SK-N-SH (cell line): ENCODE measurements at regions not wholly inside any gene's neighbourhood (a gene's known extent, or its start where the extent isn't known, plus 50 kb on each side); places are given as distances from the start of the nearest gene placed in this dataset.

Experiments
- CTCF ChIA-PET: fragments of 300-600, 350-600 bp; formaldehyde crosslinking; extraction: SDS; loops from one replicate; lab custom pipeline; 2021; lab: Yijun Ruan, JAX
- POLR2A ChIA-PET: fragments of 350-600 bp; sonication (Branson Sonifier 250); formaldehyde crosslinking; extraction: SDS; loops from one replicate; lab custom pipeline; 2020; ENCODE audit warnings: antibody characterized with exemption, inconsistent platforms; lab: Yijun Ruan, JAX
- DNase-seq: peaks from one replicate; pipeline ENCODE4 v3.0.0; 2012
- H2AFZ ChIP-seq: fragments of 200-600 bp; sonication (generic); 2 replicates; pipeline ENCODE4 v1.8.1; 2016; ENCODE audit warnings: antibody characterized with exemption, mild to moderate bottlenecking, low read depth
- H3F3A ChIP-seq: fragments of 200-600 bp; sonication (generic); replicated peaks from 2 replicates; pipeline ENCODE3; 2016; ENCODE audit warnings: antibody characterized with exemption, mild to moderate bottlenecking; ENCODE audit not compliant: insufficient read depth
- H3K27ac ChIP-seq, 2 experiments: fragments of 200-500 bp in 1 of 2; fragments of 200-600 bp in 1 of 2; sonication (Bioruptor generic) in 1 of 2; sonication (generic), shearing (Covaris generic) in 1 of 2; 2 replicates each; pipeline versions ENCODE4 v1.5.1 to v1.6.1; 2014 to 2016; ENCODE audit warnings: low read depth in 2 of 2, inconsistent platforms in 1 of 2, low read length in 1 of 2, mild to moderate bottlenecking in 1 of 2, mixed read lengths in 1 of 2
- H3K27me3 ChIP-seq: fragments of 200-600 bp; sonication (generic), shearing (Covaris generic); 2 replicates; pipeline ENCODE4 v1.6.1; 2016; ENCODE audit warnings: mixed run types; ENCODE audit not compliant: insufficient read depth
- H3K36me3 ChIP-seq, 2 experiments: fragments of 200-500 bp in 1 of 2; fragments of 200-600 bp in 1 of 2; sonication (Bioruptor generic) in 1 of 2; sonication (generic) in 1 of 2; replicated peaks in 1 of 2; 2 replicates each; pipeline versions ENCODE3 to v1.5.1; 2014 to 2016; ENCODE audit warnings: low read length in 1 of 2, mild to moderate bottlenecking in 1 of 2; ENCODE audit not compliant: insufficient read depth in 2 of 2, control insufficient read depth in 1 of 2
- H3K4me1 ChIP-seq, 2 experiments: fragments of 200-500 bp in 1 of 2; fragments of 200-600 bp in 1 of 2; sonication (Bioruptor generic) in 1 of 2; sonication (generic), shearing (Covaris generic) in 1 of 2; 2 replicates each; pipeline versions ENCODE4 v1.5.1 to v1.6.1; 2014 to 2016; ENCODE audit warnings: low read depth in 1 of 2, low read length in 1 of 2, mixed run types in 1 of 2; ENCODE audit not compliant: insufficient read depth in 2 of 2, control insufficient read depth in 1 of 2
- H3K4me2 ChIP-seq: fragments of 200-600 bp; sonication (generic), shearing (Covaris generic); 2 replicates; pipeline ENCODE4 v1.6.1; 2017; ENCODE audit warnings: mixed run types
- H3K4me3 ChIP-seq, 2 experiments: fragments of 200-500 bp in 1 of 2; fragments of 200-600 bp in 1 of 2; sonication (Bioruptor generic) in 1 of 2; sonication (generic), shearing (Covaris generic) in 1 of 2; 2 replicates each; pipeline versions ENCODE4 v1.5.1 to v1.8.1; 2014 to 2016; ENCODE audit warnings: low read depth in 2 of 2, inconsistent platforms in 1 of 2, low read length in 1 of 2, mild to moderate bottlenecking in 1 of 2, mixed read lengths in 1 of 2, moderate library complexity in 1 of 2
- H3K79me2 ChIP-seq: fragments of 200-600 bp; sonication (generic); 2 replicates; pipeline ENCODE4 v1.8.1; 2017; ENCODE audit warnings: mild to moderate bottlenecking; ENCODE audit not compliant: insufficient read depth
- H3K9ac ChIP-seq: fragments of 200-600 bp; sonication (generic); 2 replicates; pipeline ENCODE4 v1.6.1; 2017; ENCODE audit warnings: mixed run types
- H3K9me2 ChIP-seq: fragments of 200-600 bp; sonication (generic); 2 replicates; pipeline ENCODE4 v1.6.1; 2017; ENCODE audit warnings: mixed run types
- H3K9me3 ChIP-seq: fragments of 200-600 bp; sonication (generic); 2 replicates; pipeline ENCODE4 v1.6.1; 2017; ENCODE audit warnings: mixed run types, mild to moderate bottlenecking, moderate library complexity
- H4K20me1 ChIP-seq: fragments of 200-600 bp; sonication (generic); 2 replicates; pipeline ENCODE4 v1.6.1; 2017; ENCODE audit warnings: mild to moderate bottlenecking, mixed run types; ENCODE audit not compliant: insufficient read depth
- CHD2 ChIP-seq: fragments of 150-350 bp; IDR thresholded peaks from 2 replicates; pipeline ENCODE4 v1.6.1; 2018; ENCODE audit warnings: low read length; ENCODE audit not compliant: partially characterized antibody
- ELF1 ChIP-seq: IDR thresholded peaks from 2 replicates; pipeline ENCODE4 v1.4.0; 2012
- JUND ChIP-seq: IDR thresholded peaks from 2 replicates; pipeline ENCODE4 v1.4.0; 2012
- MAX ChIP-seq: IDR thresholded peaks from 2 replicates; pipeline ENCODE4 v1.4.0; 2012; ENCODE audit warnings: low read depth
- NFIC ChIP-seq: IDR thresholded peaks from 2 replicates; pipeline ENCODE4 v1.4.0; 2012; ENCODE audit warnings: borderline replicate concordance
- NRF1 ChIP-seq: IDR thresholded peaks from 2 replicates; pipeline ENCODE4 v1.6.1; 2012; ENCODE audit warnings: low read depth, mild to moderate bottlenecking, low read length
- RCOR1 ChIP-seq: fragments of 150-350 bp; IDR thresholded peaks from 2 replicates; pipeline ENCODE4 v1.6.1; 2017; ENCODE audit warnings: antibody characterized with exemption, low read length
- RXRA ChIP-seq: IDR thresholded peaks from 2 replicates; pipeline ENCODE4 v1.4.0; 2012; ENCODE audit warnings: low read depth, mild to moderate bottlenecking, borderline replicate concordance
- SIN3A ChIP-seq: IDR thresholded peaks from 2 replicates; pipeline ENCODE4 v1.6.1; 2012; ENCODE audit warnings: low read depth, mild to moderate bottlenecking, low read length, moderate library complexity, borderline replicate concordance
- YY1 ChIP-seq: IDR thresholded peaks from 2 replicates; pipeline ENCODE4 v1.4.0; 2012; ENCODE audit warnings: low read depth, mild to moderate bottlenecking
- ZBTB33 ChIP-seq: IDR thresholded peaks from 2 replicates; pipeline ENCODE4 v1.4.0; 2012; ENCODE audit warnings: low read depth, borderline replicate concordance
- WGBS: methylation state at CpG from one replicate; pipeline ENCODE4 v1.1.6; 2017; ENCODE audit warnings: low lambda C conversion rate; 5-methylcytosine and 5-hydroxymethylcytosine counted together

GRCh38 chr3:193972832-193973231, 163.1 kb upstream of the HES1 start:
- 39% methylated on average over 3 of the region's 3 CpGs for WGBS

DNA sequence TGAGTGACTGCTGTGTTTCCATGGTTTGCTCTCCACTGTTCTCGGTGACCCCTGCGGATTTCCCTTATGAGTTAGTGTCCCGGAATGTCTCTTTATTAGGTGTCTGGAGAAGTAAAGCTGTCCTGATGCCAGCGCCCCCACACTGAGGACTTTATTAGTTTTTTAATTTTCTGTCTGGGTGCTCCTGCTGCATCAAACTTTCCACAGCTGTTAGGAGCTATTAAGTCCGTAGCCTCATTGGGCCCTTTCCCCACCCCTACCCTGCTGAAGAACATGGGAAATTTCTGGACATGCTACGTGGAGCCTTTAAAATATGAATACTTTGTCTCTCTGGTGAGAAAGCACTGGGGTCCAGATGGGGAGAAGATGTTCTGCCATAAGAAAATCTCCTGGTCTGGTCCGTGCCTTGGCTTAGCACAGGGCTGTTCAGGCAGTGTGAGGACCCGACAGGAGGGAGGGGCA, 161.7 kb upstream of the HES1 start:
- no peak overlapping the region for H3K4me3 ChIP-seq
- no peaks in the 10 kb centered on the region for H3K27me3 ChIP-seq
- H3K36me3 ChIP-seq = no peaks in the 10 kb centered on the region
- H3K27ac ChIP-seq = no peak overlapping the region
- no peak overlapping the region for H2AFZ ChIP-seq
- H3K79me2 ChIP-seq = no peaks in the 10 kb centered on the region
- H3K9me2 ChIP-seq = no peaks in the 10 kb centered on the region
- TF ChIP-seq CHD2 = no peak
- TF ChIP-seq SIN3A = no peak
- TF ChIP-seq YY1 = no peak
- no peak for TF ChIP-seq NFIC
- no peak for TF ChIP-seq NRF1
- TF ChIP-seq ZBTB33 = no peak
- H3K9me3 ChIP-seq = no peaks in the 10 kb centered on the region
- WGBS = 58% methylated on average over 7 of the region's 8 CpGs
- no peak overlapping the region for H3K9ac ChIP-seq
- no peak overlapping the region for H3K4me2 ChIP-seq
- DNase-seq = no peak
- H3K4me1 ChIP-seq = no peaks in the 10 kb centered on the region; a peak in 1 of 4 replicates
- ChIA-PET POLR2A (no interaction called here), CTCF (no interaction called here)
- H3F3A ChIP-seq = no peaks in the 10 kb centered on the region
- H4K20me1 ChIP-seq = no peaks in the 10 kb centered on the region

More at GRCh38 chr3:193972832-193973231, 163.1 kb upstream of the HES1 start:
- Histone ChIP-seq H3K4me2 (no peak overlapping the region), H4K20me1 (no peaks in the 10 kb centered on the region), H3K9me3 (no peaks in the 10 kb centered on the region), H3F3A (no peaks in the 10 kb centered on the region), H3K27ac (no peak overlapping the region), H3K4me3 (no peak overlapping the region), H3K9ac (no peak overlapping the region), H3K79me2 (no peaks in the 10 kb centered on the region), H3K9me2 (no peaks in the 10 kb centered on the region), H3K36me3 (no peaks in the 10 kb centered on the region), H3K4me1 (no peaks in the 10 kb centered on the region; a peak in 1 of 4 replicates), H2AFZ (no peak overlapping the region), H3K27me3 (no peaks in the 10 kb centered on the region)
- DNase-seq = no peak
- ChIA-PET POLR2A (no interaction called here), CTCF (interaction anchor here (0.9 to 1.5 kb wide), 4 partner anchors 8 to 192 kb away, joined by 3 to 4 read pairs (median 4); no protein-coding TSS in a partner anchor)
- TF ChIP-seq NRF1 (no peak), ZBTB33 (no peak), MAX (no peak), JUND (no peak), RXRA (no peak), ELF1 (no peak), RCOR1 (no peak)
